ENCODE measurements at regions not wholly inside any gene's neighbourhood (a gene's known extent, or its start where the extent isn't known, plus 50 kb on each side); places are given as distances from the start of the nearest gene placed in this dataset.
A peak's percentile ranks its signal among the peaks of the same experiment; 100 is the strongest.

DNA sequence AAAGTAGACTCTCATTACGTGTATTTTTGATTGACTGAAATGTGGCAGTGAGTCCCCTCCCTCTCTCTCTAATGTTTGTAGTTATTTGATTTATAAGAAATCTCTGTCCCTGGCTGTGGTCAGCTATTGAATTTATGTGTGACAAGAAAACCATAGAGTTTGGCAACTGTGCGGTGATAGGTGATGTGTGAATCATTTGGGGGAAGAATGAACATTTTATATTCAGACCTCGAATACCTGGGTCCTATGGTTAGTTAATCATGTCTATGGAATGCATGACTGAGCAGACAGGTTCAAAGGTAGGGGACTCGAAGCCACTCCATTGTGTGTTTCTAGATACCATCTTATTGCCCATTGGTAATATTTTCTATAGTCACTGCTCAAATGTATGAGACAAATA, 712.1 kb downstream of the MECOM start:
- Histone ChIP-seq H3K9me1 (ENCODE audit: control insufficient read depth, extremely low read depth, insufficient read depth, low read length) (no peaks in the 10 kb centered on the region), H3K9ac (ENCODE audit: control insufficient read depth, extremely low read depth, insufficient read depth, low read length) (no peak overlapping the region), H3K4me1 (ENCODE audit: control insufficient read depth, extremely low read depth, insufficient read depth, low read length) (peaks cover 19% of the 10 kb centered on the region), H2AFZ (ENCODE audit: control insufficient read depth, low read length) (no peak overlapping the region), H3K4me3 (ENCODE audit: control insufficient read depth in 2 of 3, extremely low read depth in 1 of 3, insufficient read depth in 2 of 3, low read depth in 1 of 3, low read length in 3 of 3) (no peak overlapping the region), H3K27ac (ENCODE audit: control insufficient read depth, insufficient read depth, low read length) (no peak overlapping the region), H3K9me3 (ENCODE audit: control insufficient read depth, low read depth, low read length) (no peaks in the 10 kb centered on the region), H4K20me1 (ENCODE audit: control insufficient read depth, extremely low read depth, insufficient read depth, low read length) (no peaks in the 10 kb centered on the region), H3K79me2 (ENCODE audit: control insufficient read depth, insufficient read depth, low read length) (no peaks in the 10 kb centered on the region), H3K27me3 (ENCODE audit: control insufficient read depth, extremely low read depth, insufficient read depth, low read length) (no peaks in the 10 kb centered on the region), H3K36me3 (ENCODE audit: control insufficient read depth in 2 of 2, extremely low read depth in 1 of 2, insufficient read depth in 2 of 2, low read length in 2 of 2) (no peaks in the 10 kb centered on the region), H3K4me2 (ENCODE audit: control insufficient read depth, extremely low read depth, insufficient read depth, low read depth, low read length) (peak overlapping the region; percentile 3)
- DNase-seq (ENCODE audit: low read depth, low spot score) (peak; percentile 44), FAIRE-seq (peak; percentile 60)
- TF ChIP-seq, protein P1, sequence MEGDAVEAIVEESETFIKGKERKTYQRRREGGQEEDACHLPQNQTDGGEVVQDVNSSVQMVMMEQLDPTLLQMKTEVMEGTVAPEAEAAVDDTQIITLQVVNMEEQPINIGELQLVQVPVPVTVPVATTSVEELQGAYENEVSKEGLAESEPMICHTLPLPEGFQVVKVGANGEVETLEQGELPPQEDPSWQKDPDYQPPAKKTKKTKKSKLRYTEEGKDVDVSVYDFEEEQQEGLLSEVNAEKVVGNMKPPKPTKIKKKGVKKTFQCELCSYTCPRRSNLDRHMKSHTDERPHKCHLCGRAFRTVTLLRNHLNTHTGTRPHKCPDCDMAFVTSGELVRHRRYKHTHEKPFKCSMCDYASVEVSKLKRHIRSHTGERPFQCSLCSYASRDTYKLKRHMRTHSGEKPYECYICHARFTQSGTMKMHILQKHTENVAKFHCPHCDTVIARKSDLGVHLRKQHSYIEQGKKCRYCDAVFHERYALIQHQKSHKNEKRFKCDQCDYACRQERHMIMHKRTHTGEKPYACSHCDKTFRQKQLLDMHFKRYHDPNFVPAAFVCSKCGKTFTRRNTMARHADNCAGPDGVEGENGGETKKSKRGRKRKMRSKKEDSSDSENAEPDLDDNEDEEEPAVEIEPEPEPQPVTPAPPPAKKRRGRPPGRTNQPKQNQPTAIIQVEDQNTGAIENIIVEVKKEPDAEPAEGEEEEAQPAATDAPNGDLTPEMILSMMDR (optimal IDR thresholded peaks at IDR 0.05 in 1 of 3, IDR thresholded peaks at IDR 0.05 in 1 of 3, conservative IDR thresholded peaks at IDR 0.05 in 1 of 3; ENCODE audit: extremely low read depth in 1 of 3, insufficient read depth in 2 of 3, low read length in 3 of 3) = no peak
- TF ChIP-seq EZH2 (IDR thresholded peaks at IDR 0.05; ENCODE audit: low read length) = no peak
- dilution Hi-C loops (cut with MboI; ENCODE audit: extremely low pct_ligation_motif_present, low sequenced_read_pairs) = no loop called here

DNA sequence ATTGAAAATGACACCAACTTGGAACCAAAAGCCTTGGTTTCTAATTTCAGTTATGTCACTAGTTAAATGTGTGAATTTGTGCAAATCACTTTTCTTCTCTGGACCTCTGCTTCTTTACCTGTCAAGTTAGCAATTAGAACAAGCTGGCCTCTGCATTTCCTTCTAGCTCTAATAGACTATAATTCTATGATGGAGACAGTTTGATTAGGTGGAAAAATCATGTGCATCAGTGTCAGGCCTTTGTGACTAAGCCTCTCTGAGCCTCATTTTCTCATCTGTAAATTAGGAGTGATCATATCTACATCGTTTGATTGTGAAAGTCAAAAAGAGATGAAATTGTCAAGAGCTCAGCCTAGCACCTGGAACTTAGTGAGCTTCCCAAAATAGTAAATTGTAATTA, 712.9 kb downstream of the MECOM start:
- peaks cover 19% of the 10 kb centered on the region for H3K4me1 ChIP-seq (ENCODE audit: control insufficient read depth, extremely low read depth, insufficient read depth, low read length)
- no peaks in the 10 kb centered on the region for H3K36me3 ChIP-seq (ENCODE audit: control insufficient read depth in 2 of 2, extremely low read depth in 1 of 2, insufficient read depth in 2 of 2, low read length in 2 of 2)
- H3K9me3 ChIP-seq (ENCODE audit: control insufficient read depth, low read depth, low read length) = no peaks in the 10 kb centered on the region
- no peak overlapping the region for H3K9ac ChIP-seq (ENCODE audit: control insufficient read depth, extremely low read depth, insufficient read depth, low read length)
- no peak for TF ChIP-seq EZH2 (IDR thresholded peaks at IDR 0.05; ENCODE audit: low read length)
- TF ChIP-seq, protein P1 (optimal IDR thresholded peaks at IDR 0.05 in 1 of 3, IDR thresholded peaks at IDR 0.05 in 1 of 3, conservative IDR thresholded peaks at IDR 0.05 in 1 of 3; ENCODE audit: extremely low read depth in 1 of 3, insufficient read depth in 2 of 3, low read length in 3 of 3) = no peak
- no peaks in the 10 kb centered on the region for H4K20me1 ChIP-seq (ENCODE audit: control insufficient read depth, extremely low read depth, insufficient read depth, low read length)
- FAIRE-seq (no peak), DNase-seq (ENCODE audit: low read depth, low spot score) (no peak)
- no peaks in the 10 kb centered on the region for H3K27me3 ChIP-seq (ENCODE audit: control insufficient read depth, extremely low read depth, insufficient read depth, low read length)
- H2AFZ ChIP-seq (ENCODE audit: control insufficient read depth, low read length) = no peak overlapping the region
- dilution Hi-C loops (cut with MboI; ENCODE audit: extremely low pct_ligation_motif_present, low sequenced_read_pairs) = no loop called here
- no peak overlapping the region for H3K27ac ChIP-seq (ENCODE audit: control insufficient read depth, insufficient read depth, low read length)
- H3K79me2 ChIP-seq (ENCODE audit: control insufficient read depth, insufficient read depth, low read length) = no peaks in the 10 kb centered on the region
- H3K4me3 ChIP-seq (ENCODE audit: control insufficient read depth in 2 of 3, extremely low read depth in 1 of 3, insufficient read depth in 2 of 3, low read depth in 1 of 3, low read length in 3 of 3) = no peak overlapping the region
- no peaks in the 10 kb centered on the region for H3K9me1 ChIP-seq (ENCODE audit: control insufficient read depth, extremely low read depth, insufficient read depth, low read length)
- no peak overlapping the region for H3K4me2 ChIP-seq (ENCODE audit: control insufficient read depth, extremely low read depth, insufficient read depth, low read depth, low read length)

Data from keratinocyte (primary cell).